ENCODE measurements at regions not wholly inside any gene's neighbourhood (a gene's known extent, or its start where the extent isn't known, plus 50 kb on each side); places are given as distances from the start of the nearest gene placed in this dataset.

GRCh38 chr4:66569228-66569627, 898.9 kb upstream of the EPHA5 start:
- DNase-seq (ENCODE audit: low read depth) (no peak), FAIRE-seq (no peak)
- Mint-ChIP-seq H3K27me3 (ENCODE audit: low read depth, unreplicated experiment) (no peaks in the 10 kb centered on the region), H3K27ac (ENCODE audit: unreplicated experiment) (no peak overlapping the region), H3K36me3 (ENCODE audit: low read depth, unreplicated experiment) (no peaks in the 10 kb centered on the region), H3K4me3 (ENCODE audit: unreplicated experiment) (no peak overlapping the region), H3K9me3 (ENCODE audit: unreplicated experiment) (no peaks in the 10 kb centered on the region), H3K4me1 (ENCODE audit: low read depth, unreplicated experiment) (peaks cover 21% of the 10 kb centered on the region)
- peaks cover 48% of the 10 kb centered on the region for H3K4me1 ChIP-seq (ENCODE audit: insufficient read depth, low read length)
- H3K9me3 ChIP-seq (ENCODE audit: insufficient read depth, low read depth, low read length), result no peaks in the 10 kb centered on the region
- no peaks in the 10 kb centered on the region for H3K36me3 ChIP-seq (ENCODE audit: insufficient read depth, low read length)
- no peaks in the 10 kb centered on the region for H3K27me3 ChIP-seq (ENCODE audit: insufficient read depth, low read length)
- H4K20me1 ChIP-seq (ENCODE audit: insufficient read depth, low read length), result no peaks in the 10 kb centered on the region
- no peak overlapping the region for H3K27ac ChIP-seq (ENCODE audit: low read depth, low read length)
- H3K79me2 ChIP-seq (ENCODE audit: insufficient read depth, low read length), result no peaks in the 10 kb centered on the region
- H2AFZ ChIP-seq (ENCODE audit: low read depth, low read length), result no peak overlapping the region
- no peak for TF ChIP-seq CTCF (IDR thresholded peaks at IDR 0.05; ENCODE audit: insufficient read depth, low read depth, low read length)
- no peak for TF ChIP-seq EZH2 (IDR thresholded peaks at IDR 0.05; ENCODE audit: insufficient read depth, low read length)
- no peak overlapping the region for H3K4me3 ChIP-seq (ENCODE audit: insufficient read depth, low read depth, low read length)
- H3K4me2 ChIP-seq (ENCODE audit: low read length), result no peak overlapping the region
- H3K9ac ChIP-seq (ENCODE audit: low read length), result no peak overlapping the region

GRCh38 chr4:66568431-66568830, 898.1 kb upstream of the EPHA5 start:
- Mint-ChIP-seq H3K27ac (ENCODE audit: unreplicated experiment) (no peak overlapping the region), H3K27me3 (ENCODE audit: low read depth, unreplicated experiment) (no peaks in the 10 kb centered on the region), H3K4me3 (ENCODE audit: unreplicated experiment) (no peak overlapping the region), H3K4me1 (ENCODE audit: low read depth, unreplicated experiment) (peaks cover 19% of the 10 kb centered on the region), H3K36me3 (ENCODE audit: low read depth, unreplicated experiment) (no peaks in the 10 kb centered on the region), H3K9me3 (ENCODE audit: unreplicated experiment) (no peaks in the 10 kb centered on the region)
- Histone ChIP-seq H2AFZ (ENCODE audit: low read depth, low read length) (no peak overlapping the region), H3K27me3 (ENCODE audit: insufficient read depth, low read length) (no peaks in the 10 kb centered on the region), H4K20me1 (ENCODE audit: insufficient read depth, low read length) (no peaks in the 10 kb centered on the region), H3K4me2 (ENCODE audit: low read length) (no peak overlapping the region), H3K79me2 (ENCODE audit: insufficient read depth, low read length) (no peaks in the 10 kb centered on the region), H3K27ac (ENCODE audit: low read depth, low read length) (no peak overlapping the region), H3K9me3 (ENCODE audit: insufficient read depth, low read depth, low read length) (no peaks in the 10 kb centered on the region), H3K36me3 (ENCODE audit: insufficient read depth, low read length) (no peaks in the 10 kb centered on the region), H3K9ac (ENCODE audit: low read length) (no peak overlapping the region), H3K4me3 (ENCODE audit: insufficient read depth, low read depth, low read length) (no peak overlapping the region), H3K4me1 (ENCODE audit: insufficient read depth, low read length) (peaks cover 43% of the 10 kb centered on the region)
- TF ChIP-seq CTCF (IDR thresholded peaks at IDR 0.05; ENCODE audit: insufficient read depth, low read depth, low read length) (no peak), EZH2 (IDR thresholded peaks at IDR 0.05; ENCODE audit: insufficient read depth, low read length) (no peak)
- no peak for FAIRE-seq
- no peak for DNase-seq (ENCODE audit: low read depth)

DNA sequence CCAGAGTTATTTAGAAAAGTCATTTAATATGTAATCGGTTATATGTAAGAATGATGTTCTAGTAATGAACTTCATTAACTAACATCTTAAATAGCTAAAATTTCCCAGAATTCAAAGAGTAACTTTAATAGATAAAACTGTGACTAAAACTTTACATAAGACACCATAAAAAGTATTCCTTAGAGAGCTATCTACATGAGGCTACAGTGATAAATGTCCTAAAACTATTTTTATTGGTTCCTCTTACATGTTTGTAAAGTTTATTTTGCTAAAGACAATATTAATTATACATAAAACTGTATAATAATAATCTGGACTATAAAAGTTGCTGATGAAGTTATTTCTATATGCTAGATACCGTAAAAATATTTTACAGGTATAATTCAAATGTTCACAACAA, 897.7 kb upstream of the EPHA5 start:
- Histone ChIP-seq H3K4me1 (ENCODE audit: insufficient read depth, low read length) (peaks cover 39% of the 10 kb centered on the region), H3K4me2 (ENCODE audit: low read length) (no peak overlapping the region), H4K20me1 (ENCODE audit: insufficient read depth, low read length) (no peaks in the 10 kb centered on the region), H2AFZ (ENCODE audit: low read depth, low read length) (no peak overlapping the region), H3K36me3 (ENCODE audit: insufficient read depth, low read length) (no peaks in the 10 kb centered on the region), H3K4me3 (ENCODE audit: insufficient read depth, low read depth, low read length) (no peak overlapping the region), H3K27me3 (ENCODE audit: insufficient read depth, low read length) (no peaks in the 10 kb centered on the region), H3K9ac (ENCODE audit: low read length) (no peak overlapping the region), H3K79me2 (ENCODE audit: insufficient read depth, low read length) (no peaks in the 10 kb centered on the region), H3K27ac (ENCODE audit: low read depth, low read length) (no peak overlapping the region), H3K9me3 (ENCODE audit: insufficient read depth, low read depth, low read length) (no peaks in the 10 kb centered on the region)
- Mint-ChIP-seq H3K36me3 (ENCODE audit: low read depth, unreplicated experiment) (no peaks in the 10 kb centered on the region), H3K4me1 (ENCODE audit: low read depth, unreplicated experiment) (peaks cover 16% of the 10 kb centered on the region), H3K27me3 (ENCODE audit: low read depth, unreplicated experiment) (no peaks in the 10 kb centered on the region), H3K9me3 (ENCODE audit: unreplicated experiment) (no peaks in the 10 kb centered on the region), H3K27ac (ENCODE audit: unreplicated experiment) (no peak overlapping the region), H3K4me3 (ENCODE audit: unreplicated experiment) (no peak overlapping the region)
- no peak for DNase-seq (ENCODE audit: low read depth)
- no peak for FAIRE-seq
- TF ChIP-seq EZH2 (IDR thresholded peaks at IDR 0.05; ENCODE audit: insufficient read depth, low read length) (no peak), CTCF (IDR thresholded peaks at IDR 0.05; ENCODE audit: insufficient read depth, low read depth, low read length) (no peak)

Data from astrocyte (in vitro differentiated cells and primary cell).